RWPE2 (cell line): ENCODE measurements at regions not wholly inside any gene's neighbourhood (a gene's known extent, or its start where the extent isn't known, plus 50 kb on each side); places are given as distances from the start of the nearest gene placed in this dataset.

Experiments used
- ATAC-seq: fragments of 200-7000 bp; cut with Tn5 transposase; 3 replicates; pipeline ENCODE4 v1.9.1; 2021; ENCODE audit warnings: low read depth
- DNase-seq: peaks from one replicate; pipeline ENCODE4 v3.0.0-alpha.2; 2020; ENCODE audit warnings: low spot score
- H3K27ac ChIP-seq: fragments of 450-650 bp; 2 replicates; pipeline ENCODE4 v1.5.1; 2017; ENCODE audit warnings: mild to moderate bottlenecking; ENCODE audit not compliant: poor library complexity, severe bottlenecking
- H3K27me3 ChIP-seq: fragments of 250-450 bp; sonication (Bioruptor Pico); 2 replicates; pipeline ENCODE4 v1.5.1; 2021; ENCODE audit warnings: mild to moderate bottlenecking, moderate library complexity; ENCODE audit not compliant: insufficient read depth, poor library complexity, severe bottlenecking
- H3K36me3 ChIP-seq: fragments of 250-450 bp; sonication (Bioruptor Pico); 2 replicates; pipeline ENCODE4 v1.5.1; 2020; ENCODE audit warnings: low read depth, mild to moderate bottlenecking, moderate library complexity
- H3K4me1 ChIP-seq: fragments of 250-450 bp; sonication (Bioruptor Pico); 2 replicates; pipeline ENCODE4 v1.5.1; 2021; ENCODE audit warnings: mild to moderate bottlenecking, moderate library complexity; ENCODE audit not compliant: insufficient read depth, poor library complexity, severe bottlenecking
- H3K4me3 ChIP-seq: fragments of 250-450 bp; sonication (Bioruptor Pico); 2 replicates; pipeline ENCODE4 v1.5.1; 2021; ENCODE audit warnings: mild to moderate bottlenecking, moderate library complexity; ENCODE audit not compliant: severe bottlenecking
- H3K9me3 ChIP-seq: fragments of 250-450 bp; sonication (Bioruptor Pico); 2 replicates; pipeline ENCODE4 v1.5.1; 2021; ENCODE audit warnings: mild to moderate bottlenecking, moderate library complexity; ENCODE audit not compliant: severe bottlenecking
- CTCF ChIP-seq: fragments of 450-650 bp; IDR thresholded peaks from one replicate; pipeline ENCODE4 v1.5.1; 2017; ENCODE audit warnings: mild to moderate bottlenecking, moderate library complexity; ENCODE audit not compliant: poor library complexity, severe bottlenecking

GRCh38 chr2:181163139-181163538, 182.7 kb downstream of the UBE2E3 start:
- Histone ChIP-seq H3K36me3 (no peaks in the 10 kb centered on the region), H3K4me3 (no peak overlapping the region), H3K27me3 (no peaks in the 10 kb centered on the region), H3K27ac (no peak overlapping the region), H3K9me3 (no peaks in the 10 kb centered on the region), H3K4me1 (no peaks in the 10 kb centered on the region)
- ATAC-seq (no peak), DNase-seq (no peak)
- TF ChIP-seq CTCF = no peak

DNA sequence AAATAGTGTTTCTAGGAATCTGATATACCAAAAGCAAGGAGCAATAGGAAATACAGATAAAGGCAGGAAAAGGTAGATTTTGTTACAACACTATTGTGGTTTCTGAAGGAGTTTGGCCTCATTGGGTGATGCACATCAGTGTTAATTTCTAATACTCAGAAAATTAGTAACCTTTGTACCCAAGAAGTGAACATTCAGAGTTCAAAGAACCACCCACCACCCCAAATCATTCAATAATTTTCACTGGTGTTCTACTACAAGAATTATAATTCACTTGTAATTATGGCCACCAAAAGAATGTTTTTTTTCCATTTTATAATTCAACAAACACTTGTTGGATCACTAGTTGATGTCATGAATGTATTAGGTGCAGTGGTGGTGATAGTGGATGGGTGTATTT, 183.3 kb downstream of the UBE2E3 start:
- Histone ChIP-seq H3K4me1 (no peaks in the 10 kb centered on the region), H3K27ac (no peak overlapping the region), H3K36me3 (no peaks in the 10 kb centered on the region), H3K27me3 (no peaks in the 10 kb centered on the region), H3K9me3 (no peaks in the 10 kb centered on the region), H3K4me3 (no peak overlapping the region)
- no peak for ATAC-seq
- no peak for TF ChIP-seq CTCF
- DNase-seq = no peak

DNA sequence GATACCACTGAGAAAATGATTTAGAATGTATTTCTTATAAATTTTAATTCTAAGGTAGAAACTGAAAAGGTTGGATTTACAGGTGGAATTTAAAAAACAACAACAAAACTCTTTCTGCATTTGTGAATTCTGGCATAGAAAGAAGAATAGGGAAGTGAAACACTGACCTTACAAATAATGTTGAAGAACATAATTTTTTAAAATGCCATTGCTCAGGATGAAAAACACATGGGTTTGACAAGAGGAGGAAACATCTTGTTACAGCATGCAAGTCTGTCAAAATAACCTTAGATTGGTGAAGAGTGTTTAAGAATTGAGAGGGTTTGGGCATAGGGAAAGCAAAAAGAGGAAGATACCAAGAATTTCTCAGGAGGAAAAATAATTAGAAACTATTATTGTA, 184.3 kb downstream of the UBE2E3 start:
- Histone ChIP-seq H3K4me1 (no peaks in the 10 kb centered on the region), H3K4me3 (no peak overlapping the region), H3K27me3 (no peaks in the 10 kb centered on the region), H3K36me3 (no peaks in the 10 kb centered on the region), H3K9me3 (no peaks in the 10 kb centered on the region), H3K27ac (no peak overlapping the region)
- TF ChIP-seq CTCF = no peak
- no peak for ATAC-seq
- no peak for DNase-seq

GRCh38 chr2:181165199-181165868, 184.9 kb downstream of the UBE2E3 start:
- no peak for TF ChIP-seq CTCF
- H3K4me3 ChIP-seq = no peak overlapping the region
- H3K9me3 ChIP-seq = no peaks in the 10 kb centered on the region
- ATAC-seq = no peak
- no peaks in the 10 kb centered on the region for H3K4me1 ChIP-seq
- DNase-seq = no peak
- no peaks in the 10 kb centered on the region for H3K36me3 ChIP-seq
- H3K27me3 ChIP-seq = no peaks in the 10 kb centered on the region
- no peak overlapping the region for H3K27ac ChIP-seq

DNA sequence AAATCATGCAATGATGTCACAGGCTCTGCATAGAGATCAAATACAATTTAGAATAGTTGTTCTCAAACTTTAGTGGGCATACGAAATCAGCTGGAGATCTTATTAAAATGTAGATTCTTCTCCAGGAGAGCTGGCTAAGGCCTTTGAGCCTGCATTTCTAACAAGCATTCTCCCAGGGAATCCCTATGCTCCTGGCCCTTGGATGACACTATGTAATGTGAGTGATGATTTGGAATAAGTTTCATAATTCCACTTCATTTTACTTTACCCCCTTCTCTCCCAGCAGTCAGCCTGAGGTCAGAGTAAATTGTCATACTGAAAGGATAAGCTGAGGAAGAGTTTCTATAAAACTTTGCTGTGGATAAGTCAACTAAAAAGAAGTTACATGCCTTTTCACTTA, 189.1 kb downstream of the UBE2E3 start:
- Histone ChIP-seq H3K27ac (no peak overlapping the region), H3K36me3 (no peaks in the 10 kb centered on the region), H3K4me1 (no peaks in the 10 kb centered on the region), H3K27me3 (no peaks in the 10 kb centered on the region), H3K4me3 (no peak overlapping the region), H3K9me3 (no peaks in the 10 kb centered on the region)
- DNase-seq (no peak), ATAC-seq (no peak)
- no peak for TF ChIP-seq CTCF
